KBM-7 (cell line): ENCODE measurements at regions not wholly inside any gene's neighbourhood (a gene's known extent, or its start where the extent isn't known, plus 50 kb on each side); places are given as distances from the start of the nearest gene placed in this dataset.
"Not testable (repeated sequence)": the region's sequence is repeated elsewhere in the genome, so short reads cannot be mapped to it uniquely, and the experiment has no call there.

Experiments used
- DNase-seq: peaks from one replicate; pipeline ENCODE4 v3.0.0-alpha.2; 2015
- in situ Hi-C: fragments of 300-500 bp; cut with MboI; formaldehyde crosslinking; loops from 2 replicates; pipeline ENCODE4 v1.14.3; 2020; ENCODE audit warnings: low sequenced_read_pairs, low pct_unique_long_range_greater_than_20kb, mixed read lengths

GRCh38 chr14:105920151-105920700, 393.8 kb downstream of the TMEM121 start:
- in situ Hi-C loops, DNase-seq: not testable (repeated sequence)

GRCh38 chr14:105920803-105921755, 394.7 kb downstream of the TMEM121 start:
- in situ Hi-C loops, DNase-seq: not testable (repeated sequence)

- in situ Hi-C loops, DNase-seq: not testable (repeated sequence)
Measured at GRCh38 chr14:105921781-105922180, 395.4 kb downstream of the TMEM121 start.

- DNase-seq: peak; percentile 35
- in situ Hi-C loops: not testable (repeated sequence)
Measured at GRCh38 chr14:105923520-105924191, 397.3 kb downstream of the TMEM121 start.

- in situ Hi-C loops: no loop called here
- no peak for DNase-seq
Measured at GRCh38 chr14:105924951-105925591, 398.7 kb downstream of the TMEM121 start.

- DNase-seq: no peak
- in situ Hi-C loops: no loop called here
Measured at GRCh38 chr14:105925615-105926372, 399.4 kb downstream of the TMEM121 start.

- in situ Hi-C loops: no loop called here
- no peak for DNase-seq
Measured at GRCh38 chr14:105926373-105927095, 400.2 kb downstream of the TMEM121 start.

GRCh38 chr14:105927096-105928060, 401.0 kb downstream of the TMEM121 start:
- peak; percentile 45 for DNase-seq
- in situ Hi-C loops: no loop called here

GRCh38 chr14:105928171-105929111, 402.1 kb downstream of the TMEM121 start:
- peak; percentile 61 for DNase-seq
- in situ Hi-C loops: not testable (repeated sequence)

- in situ Hi-C loops: no loop called here
- DNase-seq: no peak
Measured at GRCh38 chr14:105929327-105930081, 403.1 kb downstream of the TMEM121 start.

- in situ Hi-C loops: no loop called here
Measured at GRCh38 chr14:105930572-105930971, 404.2 kb downstream of the TMEM121 start.

GRCh38 chr14:105931808-105932483, 405.6 kb downstream of the TMEM121 start:
- peak; percentile 67 for DNase-seq
- in situ Hi-C loops: no loop called here

More at GRCh38 chr14:105930572-105930971, 404.2 kb downstream of the TMEM121 start:
- DNase-seq: no peak

GRCh38 chr14:105933238-105933637, 406.9 kb downstream of the TMEM121 start:
- no peak for DNase-seq
- in situ Hi-C loops: no loop called here

- no peak for DNase-seq
- in situ Hi-C loops: no loop called here
Measured at GRCh38 chr14:105935384-105935783, 409.0 kb downstream of the TMEM121 start.
